WTC11 (cell line): ENCODE measurements at regions not wholly inside any gene's neighbourhood (a gene's known extent, or its start where the extent isn't known, plus 50 kb on each side); places are given as distances from the start of the nearest gene placed in this dataset.
"Not testable (repeated sequence)": the region's sequence is repeated elsewhere in the genome, so short reads cannot be mapped to it uniquely, and the experiment has no call there.

Experiments
- ATF2 ChIP-seq: sonication (generic); formaldehyde crosslinking; IDR thresholded peaks from 2 replicates; pipeline ENCODE4 v1.8.1; 2022; ENCODE audit warnings: low read depth, missing genetic modification reagents, borderline replicate concordance
- CBFB ChIP-seq: sonication (generic); formaldehyde crosslinking; IDR thresholded peaks from 2 replicates; pipeline ENCODE4 v1.8.1; 2022; ENCODE audit warnings: mild to moderate bottlenecking, low read depth, missing genetic modification reagents
- CREB1 ChIP-seq: sonication (generic); formaldehyde crosslinking; IDR thresholded peaks from 2 replicates; pipeline ENCODE4 v1.8.0; 2023; ENCODE audit warnings: mild to moderate bottlenecking, missing genetic modification reagents
- CTCF ChIP-seq: fragments of 200-600 bp; IDR thresholded peaks from 2 replicates; pipeline ENCODE4 v1.8.0; 2022; ENCODE audit warnings: antibody characterized with exemption
- E2F1 ChIP-seq: sonication (generic); formaldehyde crosslinking; IDR thresholded peaks from 2 replicates; pipeline ENCODE4 v1.8.0; 2022; ENCODE audit warnings: mild to moderate bottlenecking, missing genetic modification reagents
- E2F4 ChIP-seq: sonication (generic); formaldehyde crosslinking; IDR thresholded peaks from 2 replicates; pipeline ENCODE4 v1.8.1; 2022; ENCODE audit warnings: low read depth, mild to moderate bottlenecking, moderate library complexity, missing genetic modification reagents, borderline replicate concordance
- FOXK1 ChIP-seq: sonication (generic); formaldehyde crosslinking; IDR thresholded peaks from 2 replicates; pipeline ENCODE4 v1.8.0; 2022; ENCODE audit warnings: mild to moderate bottlenecking, moderate library complexity, missing genetic modification reagents
- FOXP1 ChIP-seq: sonication (generic); formaldehyde crosslinking; IDR thresholded peaks from 2 replicates; pipeline ENCODE4 v1.8.0; 2022; ENCODE audit warnings: missing genetic modification reagents, mild to moderate bottlenecking, moderate library complexity, borderline replicate concordance
- IRF2 ChIP-seq: sonication (generic); formaldehyde crosslinking; IDR thresholded peaks from 2 replicates; pipeline ENCODE4 v1.8.0; 2022; ENCODE audit warnings: low read depth, missing genetic modification reagents, borderline replicate concordance
- MAX ChIP-seq: sonication (generic); formaldehyde crosslinking; IDR thresholded peaks from 2 replicates; pipeline ENCODE4 v1.8.0; 2022; ENCODE audit warnings: mild to moderate bottlenecking, missing genetic modification reagents
- NR1H2 ChIP-seq: sonication (generic); formaldehyde crosslinking; IDR thresholded peaks from 2 replicates; pipeline ENCODE4 v1.9.0; 2021; ENCODE audit warnings: mild to moderate bottlenecking, moderate library complexity, missing genetic modification reagents
- USF2 ChIP-seq: sonication (generic); formaldehyde crosslinking; IDR thresholded peaks from 2 replicates; pipeline ENCODE4 v1.8.1; 2023; ENCODE audit warnings: mild to moderate bottlenecking, missing genetic modification reagents, moderate library complexity
- ZBTB43 ChIP-seq: sonication (generic); formaldehyde crosslinking; IDR thresholded peaks from 2 replicates; pipeline ENCODE4 v1.8.1; 2023; ENCODE audit warnings: mild to moderate bottlenecking, missing genetic modification reagents
- TF ChIP-seq, protein P1 (sequence below): fragments of 250-450 bp; sonication (Bioruptor Pico); conservative IDR thresholded peaks from 2 replicates; pipeline ENCODE4 v1.9.0; 2021; ENCODE audit warnings: mild to moderate bottlenecking

- TF ChIP-seq USF2 (CRISPR knock-in tag); CTCF; NR1H2 (CRISPR knock-in tag); ATF2 (CRISPR knock-in tag); E2F1 (CRISPR knock-in tag); FOXK1 (CRISPR knock-in tag); CREB1 (CRISPR knock-in tag); MAX (CRISPR knock-in tag); ZBTB43; FOXP1 (CRISPR knock-in tag); E2F4 (CRISPR knock-in tag); CBFB; IRF2 (CRISPR knock-in tag): not testable (repeated sequence)
- TF ChIP-seq, protein P1, sequence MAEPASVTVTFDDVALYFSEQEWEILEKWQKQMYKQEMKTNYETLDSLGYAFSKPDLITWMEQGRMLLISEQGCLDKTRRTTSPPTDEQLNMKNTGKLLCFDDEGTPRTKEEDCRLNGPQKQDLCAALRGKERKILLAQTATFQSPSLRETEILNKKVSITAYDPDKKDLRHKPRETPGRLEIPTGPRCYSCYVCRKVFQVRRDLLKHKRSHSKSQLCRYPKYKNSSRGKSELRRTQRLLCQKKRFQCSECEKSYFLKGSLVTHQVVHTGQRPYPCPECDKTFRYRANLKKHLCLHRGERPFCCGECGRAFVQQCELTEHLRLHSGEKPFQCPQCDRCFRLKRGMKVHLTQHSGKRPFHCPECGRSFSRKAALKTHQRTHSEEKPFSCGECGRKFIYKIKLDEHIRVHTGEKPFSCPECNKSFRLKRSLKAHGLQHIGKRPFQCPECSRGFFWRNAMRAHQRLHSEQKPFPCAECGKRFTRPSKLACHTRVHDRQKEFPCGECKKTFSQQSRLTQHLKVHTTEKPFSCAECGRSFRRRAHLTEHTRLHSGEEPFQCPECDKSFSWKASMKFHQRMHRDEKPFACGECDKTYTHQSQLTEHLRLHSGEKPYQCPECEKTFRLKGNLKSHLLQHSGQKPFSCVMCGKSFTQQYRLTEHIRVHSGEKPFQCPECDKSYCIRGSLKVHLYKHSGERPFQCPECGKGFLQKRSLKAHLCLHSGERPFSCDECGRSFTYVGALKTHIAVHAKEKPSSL (CRISPR knock-in tag) = not testable (repeated sequence)
Observed at GRCh38 chr2:95656553-95656952, 64.8 kb downstream of the TRIM43 start.
